ENCODE measurements at regions not wholly inside any gene's neighbourhood (a gene's known extent, or its start where the extent isn't known, plus 50 kb on each side); places are given as distances from the start of the nearest gene placed in this dataset.

GRCh38 chr2:67667054-67667908, 270.1 kb downstream of the ETAA1 start:
- Histone ChIP-seq H3K9me3 (ENCODE audit: control insufficient read depth, low read depth, low read length) (no peaks in the 10 kb centered on the region), H3K36me3 (ENCODE audit: control insufficient read depth, low read depth, low read length) (no peaks in the 10 kb centered on the region), H3K4me3 (ENCODE audit: low read length) (no peak overlapping the region), H3K9ac (ENCODE audit: low read length) (no peak overlapping the region), H3K27ac (ENCODE audit: low read length) (no peak overlapping the region), H3K27me3 (ENCODE audit: control insufficient read depth, insufficient read depth, low read length) (no peaks in the 10 kb centered on the region), H3K4me1 (ENCODE audit: control insufficient read depth, low read depth, low read length) (no peaks in the 10 kb centered on the region)

GRCh38 chr2:67668538-67668937, 271.4 kb downstream of the ETAA1 start:
- H3K4me3 ChIP-seq (ENCODE audit: low read length): no peak overlapping the region
- H3K27ac ChIP-seq (ENCODE audit: low read length): no peak overlapping the region
- H3K9me3 ChIP-seq (ENCODE audit: control insufficient read depth, low read depth, low read length): no peaks in the 10 kb centered on the region
- H3K36me3 ChIP-seq (ENCODE audit: control insufficient read depth, low read depth, low read length): no peaks in the 10 kb centered on the region
- H3K27me3 ChIP-seq (ENCODE audit: control insufficient read depth, insufficient read depth, low read length): no peaks in the 10 kb centered on the region
- H3K4me1 ChIP-seq (ENCODE audit: control insufficient read depth, low read depth, low read length): no peaks in the 10 kb centered on the region
- H3K9ac ChIP-seq (ENCODE audit: low read length): no peak overlapping the region

- H3K9me3 ChIP-seq (ENCODE audit: control insufficient read depth, low read depth, low read length): no peaks in the 10 kb centered on the region
- no peak overlapping the region for H3K27ac ChIP-seq (ENCODE audit: low read length)
- no peak overlapping the region for H3K9ac ChIP-seq (ENCODE audit: low read length)
- no peaks in the 10 kb centered on the region for H3K36me3 ChIP-seq (ENCODE audit: control insufficient read depth, low read depth, low read length)
- H3K4me1 ChIP-seq (ENCODE audit: control insufficient read depth, low read depth, low read length): no peaks in the 10 kb centered on the region
- no peak overlapping the region for H3K4me3 ChIP-seq (ENCODE audit: low read length)
- no peaks in the 10 kb centered on the region for H3K27me3 ChIP-seq (ENCODE audit: control insufficient read depth, insufficient read depth, low read length)
These were observed 272.0 kb downstream of the ETAA1 start for GRCh38 chr2:67669168-67669567.

GRCh38 chr2:67669766-67670165, 272.6 kb downstream of the ETAA1 start:
- no peak overlapping the region for H3K9ac ChIP-seq (ENCODE audit: low read length)
- H3K4me3 ChIP-seq (ENCODE audit: low read length): no peak overlapping the region
- no peak overlapping the region for H3K27ac ChIP-seq (ENCODE audit: low read length)
- no peaks in the 10 kb centered on the region for H3K36me3 ChIP-seq (ENCODE audit: control insufficient read depth, low read depth, low read length)
- H3K27me3 ChIP-seq (ENCODE audit: control insufficient read depth, insufficient read depth, low read length): no peaks in the 10 kb centered on the region
- no peaks in the 10 kb centered on the region for H3K9me3 ChIP-seq (ENCODE audit: control insufficient read depth, low read depth, low read length)
- H3K4me1 ChIP-seq (ENCODE audit: control insufficient read depth, low read depth, low read length): no peaks in the 10 kb centered on the region

GRCh38 chr2:67670747-67671183, 273.6 kb downstream of the ETAA1 start:
- H3K27me3 ChIP-seq (ENCODE audit: control insufficient read depth, insufficient read depth, low read length): no peaks in the 10 kb centered on the region
- no peak overlapping the region for H3K9ac ChIP-seq (ENCODE audit: low read length)
- no peak overlapping the region for H3K4me3 ChIP-seq (ENCODE audit: low read length)
- no peaks in the 10 kb centered on the region for H3K4me1 ChIP-seq (ENCODE audit: control insufficient read depth, low read depth, low read length)
- H3K36me3 ChIP-seq (ENCODE audit: control insufficient read depth, low read depth, low read length): no peaks in the 10 kb centered on the region
- no peak overlapping the region for H3K27ac ChIP-seq (ENCODE audit: low read length)
- H3K9me3 ChIP-seq (ENCODE audit: control insufficient read depth, low read depth, low read length): no peaks in the 10 kb centered on the region

- Histone ChIP-seq H3K36me3 (ENCODE audit: control insufficient read depth, low read depth, low read length) (no peaks in the 10 kb centered on the region), H3K27ac (ENCODE audit: low read length) (no peak overlapping the region), H3K9me3 (ENCODE audit: control insufficient read depth, low read depth, low read length) (no peaks in the 10 kb centered on the region), H3K4me3 (ENCODE audit: low read length) (no peak overlapping the region), H3K4me1 (ENCODE audit: control insufficient read depth, low read depth, low read length) (no peaks in the 10 kb centered on the region), H3K9ac (ENCODE audit: low read length) (no peak overlapping the region), H3K27me3 (ENCODE audit: control insufficient read depth, insufficient read depth, low read length) (no peaks in the 10 kb centered on the region)
These were observed 274.6 kb downstream of the ETAA1 start for GRCh38 chr2:67671464-67672450.

- H3K4me1 ChIP-seq (ENCODE audit: control insufficient read depth, low read depth, low read length): no peaks in the 10 kb centered on the region
- H3K9me3 ChIP-seq (ENCODE audit: control insufficient read depth, low read depth, low read length): no peaks in the 10 kb centered on the region
- no peak overlapping the region for H3K9ac ChIP-seq (ENCODE audit: low read length)
- H3K36me3 ChIP-seq (ENCODE audit: control insufficient read depth, low read depth, low read length): no peaks in the 10 kb centered on the region
- H3K27ac ChIP-seq (ENCODE audit: low read length): no peak overlapping the region
- H3K27me3 ChIP-seq (ENCODE audit: control insufficient read depth, insufficient read depth, low read length): no peaks in the 10 kb centered on the region
- H3K4me3 ChIP-seq (ENCODE audit: low read length): no peak overlapping the region
These were observed 277.5 kb downstream of the ETAA1 start for GRCh38 chr2:67674668-67675067.

GRCh38 chr2:67684991-67685390, 287.9 kb downstream of the ETAA1 start:
- H3K9ac ChIP-seq (ENCODE audit: low read length): no peak overlapping the region
- no peaks in the 10 kb centered on the region for H3K36me3 ChIP-seq (ENCODE audit: control insufficient read depth, low read depth, low read length)
- H3K4me3 ChIP-seq (ENCODE audit: low read length): no peak overlapping the region
- H3K4me1 ChIP-seq (ENCODE audit: control insufficient read depth, low read depth, low read length): no peaks in the 10 kb centered on the region
- H3K9me3 ChIP-seq (ENCODE audit: control insufficient read depth, low read depth, low read length): no peaks in the 10 kb centered on the region
- H3K27me3 ChIP-seq (ENCODE audit: control insufficient read depth, insufficient read depth, low read length): no peaks in the 10 kb centered on the region
- H3K27ac ChIP-seq (ENCODE audit: low read length): no peak overlapping the region

- H3K9ac ChIP-seq (ENCODE audit: low read length): no peak overlapping the region
- H3K27me3 ChIP-seq (ENCODE audit: control insufficient read depth, insufficient read depth, low read length): no peaks in the 10 kb centered on the region
- H3K4me1 ChIP-seq (ENCODE audit: control insufficient read depth, low read depth, low read length): no peaks in the 10 kb centered on the region
- H3K9me3 ChIP-seq (ENCODE audit: control insufficient read depth, low read depth, low read length): no peaks in the 10 kb centered on the region
- no peaks in the 10 kb centered on the region for H3K36me3 ChIP-seq (ENCODE audit: control insufficient read depth, low read depth, low read length)
- no peak overlapping the region for H3K4me3 ChIP-seq (ENCODE audit: low read length)
- no peak overlapping the region for H3K27ac ChIP-seq (ENCODE audit: low read length)
These were observed 289.1 kb downstream of the ETAA1 start for GRCh38 chr2:67686254-67686653.

- H3K9me3 ChIP-seq (ENCODE audit: control insufficient read depth, low read depth, low read length): no peaks in the 10 kb centered on the region
- H3K27me3 ChIP-seq (ENCODE audit: control insufficient read depth, insufficient read depth, low read length): no peaks in the 10 kb centered on the region
- H3K36me3 ChIP-seq (ENCODE audit: control insufficient read depth, low read depth, low read length): no peaks in the 10 kb centered on the region
- H3K27ac ChIP-seq (ENCODE audit: low read length): no peak overlapping the region
- H3K4me1 ChIP-seq (ENCODE audit: control insufficient read depth, low read depth, low read length): peaks cover 3% of the 10 kb centered on the region
- no peak overlapping the region for H3K9ac ChIP-seq (ENCODE audit: low read length)
- no peak overlapping the region for H3K4me3 ChIP-seq (ENCODE audit: low read length)
These were observed 292.1 kb downstream of the ETAA1 start for GRCh38 chr2:67689186-67689585.

- Histone ChIP-seq H3K4me3 (ENCODE audit: low read length) (no peak overlapping the region), H3K27me3 (ENCODE audit: control insufficient read depth, insufficient read depth, low read length) (no peaks in the 10 kb centered on the region), H3K9me3 (ENCODE audit: control insufficient read depth, low read depth, low read length) (no peaks in the 10 kb centered on the region), H3K9ac (ENCODE audit: low read length) (no peak overlapping the region), H3K4me1 (ENCODE audit: control insufficient read depth, low read depth, low read length) (peaks cover 4% of the 10 kb centered on the region), H3K36me3 (ENCODE audit: control insufficient read depth, low read depth, low read length) (no peaks in the 10 kb centered on the region), H3K27ac (ENCODE audit: low read length) (no peak overlapping the region)
These were observed 292.5 kb downstream of the ETAA1 start for GRCh38 chr2:67689651-67690050.

Measured in iPS-18a (cell line).